ENCODE measurements at regions not wholly inside any gene's neighbourhood (a gene's known extent, or its start where the extent isn't known, plus 50 kb on each side); places are given as distances from the start of the nearest gene placed in this dataset.

- CTCF ChIA-PET = no interaction called here
- TF ChIP-seq EZH2 (IDR thresholded peaks at IDR 0.05; ENCODE audit: low read length, unreplicated experiment) (no peak), EZH2phosphoT487 (IDR thresholded peaks at IDR 0.05; ENCODE audit: borderline replicate concordance, low read length) (no peak), CTCF (conservative IDR thresholded peaks at IDR 0.05; ENCODE audit: low read depth, low read length) (no peak)
Measured at GRCh38 chr2:19762959-19763605, 138.7 kb downstream of the TTC32 start.

GRCh38 chr2:19762142-19762541, 139.6 kb downstream of the TTC32 start:
- H3F3A ChIP-seq (ENCODE audit: low read length, unreplicated experiment) = no peaks in the 10 kb centered on the region
- no peaks in the 10 kb centered on the region for H3K79me2 ChIP-seq (ENCODE audit: low read length)
- no peaks in the 10 kb centered on the region for H3K36me3 ChIP-seq (ENCODE audit: low read depth, low read length)
- peaks cover 3% of the 10 kb centered on the region; the same call in 1 of the 2 replicates for H3K4me1 ChIP-seq (ENCODE audit: insufficient read depth, low read length)
- ChIA-PET CTCF (no interaction called here), POLR2A (ENCODE audit: unreplicated experiment) (no interaction called here)
- H3K27me3 ChIP-seq (ENCODE audit: low read length) = no peaks in the 10 kb centered on the region
- intact Hi-C loops (cut with micrococcal nuclease) = loop anchor here (5.0 kb wide), 1 partner anchor 80 kb away; no protein-coding TSS in a partner anchor
- H3K27ac ChIP-seq (ENCODE audit: low read length) = no peak overlapping the region
- H3K4me2 ChIP-seq (ENCODE audit: low read length) = no peak overlapping the region
- no peak for TF ChIP-seq EZH2 (IDR thresholded peaks at IDR 0.05; ENCODE audit: low read length, unreplicated experiment)
- TF ChIP-seq EZH2phosphoT487 (IDR thresholded peaks at IDR 0.05; ENCODE audit: borderline replicate concordance, low read length) = no peak
- ATAC-seq (no peak), DNase-seq (no peak)
- BruUV-seq (replicated peaks) = no TSS peak
- no peak overlapping the region for H2AFZ ChIP-seq (ENCODE audit: low read length)
- no peaks in the 10 kb centered on the region for H3K9me2 ChIP-seq (replicated peaks; ENCODE audit: low read length)
- H3K9me3 ChIP-seq (ENCODE audit: low read length) = no peaks in the 10 kb centered on the region
- no peaks in the 10 kb centered on the region for H4K20me1 ChIP-seq (ENCODE audit: low read length)
- no peak overlapping the region for H3K4me3 ChIP-seq (ENCODE audit: low read length)
- no peak overlapping the region for H3K9ac ChIP-seq (ENCODE audit: low read length)

More at GRCh38 chr2:19762959-19763605, 138.7 kb downstream of the TTC32 start:
- no peaks in the 10 kb centered on the region for H3K9me3 ChIP-seq (ENCODE audit: low read length)
- no peak overlapping the region for H3K4me3 ChIP-seq (ENCODE audit: low read length)
- BruUV-seq (replicated peaks) = no TSS peak
- ATAC-seq = no peak
- DNase-seq = no peak
- H3K4me2 ChIP-seq (ENCODE audit: low read length) = no peak overlapping the region
- no peaks in the 10 kb centered on the region for H3K9me2 ChIP-seq (replicated peaks; ENCODE audit: low read length)
- intact Hi-C loops (cut with micrococcal nuclease) = loop anchor here (5.0 kb wide), 1 partner anchor 81 kb away; no protein-coding TSS in a partner anchor
- peaks cover 3% of the 10 kb centered on the region; the same call in 1 of the 2 replicates for H3K4me1 ChIP-seq (ENCODE audit: insufficient read depth, low read length)
- no peaks in the 10 kb centered on the region for H4K20me1 ChIP-seq (ENCODE audit: low read length)
- H2AFZ ChIP-seq (ENCODE audit: low read length) = no peak overlapping the region
- POLR2A ChIA-PET (ENCODE audit: unreplicated experiment) = no interaction called here
- no peak overlapping the region for H3K27ac ChIP-seq (ENCODE audit: low read length)
- no peaks in the 10 kb centered on the region for H3K36me3 ChIP-seq (ENCODE audit: low read depth, low read length)
- no peaks in the 10 kb centered on the region for H3K79me2 ChIP-seq (ENCODE audit: low read length)
- H3F3A ChIP-seq (ENCODE audit: low read length, unreplicated experiment) = no peaks in the 10 kb centered on the region
- H3K27me3 ChIP-seq (ENCODE audit: low read length) = no peaks in the 10 kb centered on the region
- no peak overlapping the region for H3K9ac ChIP-seq (ENCODE audit: low read length)

GRCh38 chr2:19759880-19760279, 141.9 kb downstream of the TTC32 start:
- peak; percentile 61 for ATAC-seq
- Histone ChIP-seq H3K9me3 (ENCODE audit: low read length) (no peaks in the 10 kb centered on the region), H3K9ac (ENCODE audit: low read length) (no peak overlapping the region), H3K36me3 (ENCODE audit: low read depth, low read length) (no peaks in the 10 kb centered on the region), H3K27ac (ENCODE audit: low read length) (no peak overlapping the region), H3K79me2 (ENCODE audit: low read length) (no peaks in the 10 kb centered on the region), H4K20me1 (ENCODE audit: low read length) (no peaks in the 10 kb centered on the region), H3K27me3 (ENCODE audit: low read length) (no peaks in the 10 kb centered on the region), H3K4me3 (ENCODE audit: low read length) (no peak overlapping the region), H3F3A (ENCODE audit: low read length, unreplicated experiment) (no peaks in the 10 kb centered on the region), H3K4me1 (ENCODE audit: insufficient read depth, low read length) (peaks cover 3% of the 10 kb centered on the region; the same call in 1 of the 2 replicates), H3K9me2 (replicated peaks; ENCODE audit: low read length) (no peaks in the 10 kb centered on the region), H2AFZ (ENCODE audit: low read length) (no peak overlapping the region), H3K4me2 (ENCODE audit: low read length) (no peak overlapping the region)
- intact Hi-C loops (cut with micrococcal nuclease) = loop anchor here (5.0 kb wide), 1 partner anchor 78 kb away; no protein-coding TSS in a partner anchor
- BruUV-seq (replicated peaks) = no TSS peak
- TF ChIP-seq EZH2phosphoT487 (IDR thresholded peaks at IDR 0.05; ENCODE audit: borderline replicate concordance, low read length) = no peak
- TF ChIP-seq CTCF (conservative IDR thresholded peaks at IDR 0.05; ENCODE audit: low read depth, low read length) = no peak
- TF ChIP-seq EZH2 (IDR thresholded peaks at IDR 0.05; ENCODE audit: low read length, unreplicated experiment) = no peak
- POLR2A ChIA-PET (ENCODE audit: unreplicated experiment) = no interaction called here
- DNase-seq = peak; percentile 31
- CTCF ChIA-PET = no interaction called here

Measured in PC-3 (cell line).